GM21723 (cell line): ENCODE measurements at regions not wholly inside any gene's neighbourhood (a gene's known extent, or its start where the extent isn't known, plus 50 kb on each side); places are given as distances from the start of the nearest gene placed in this dataset.

ENCODE experiments used
- ATAC-seq: cut with Tn5 transposase; IDR thresholded peaks from one replicate; pipeline ENCODE4 v1.9.1; 2021; ENCODE audit warnings: mild to moderate bottlenecking, moderate library complexity; ENCODE audit not compliant: unreplicated experiment

DNA sequence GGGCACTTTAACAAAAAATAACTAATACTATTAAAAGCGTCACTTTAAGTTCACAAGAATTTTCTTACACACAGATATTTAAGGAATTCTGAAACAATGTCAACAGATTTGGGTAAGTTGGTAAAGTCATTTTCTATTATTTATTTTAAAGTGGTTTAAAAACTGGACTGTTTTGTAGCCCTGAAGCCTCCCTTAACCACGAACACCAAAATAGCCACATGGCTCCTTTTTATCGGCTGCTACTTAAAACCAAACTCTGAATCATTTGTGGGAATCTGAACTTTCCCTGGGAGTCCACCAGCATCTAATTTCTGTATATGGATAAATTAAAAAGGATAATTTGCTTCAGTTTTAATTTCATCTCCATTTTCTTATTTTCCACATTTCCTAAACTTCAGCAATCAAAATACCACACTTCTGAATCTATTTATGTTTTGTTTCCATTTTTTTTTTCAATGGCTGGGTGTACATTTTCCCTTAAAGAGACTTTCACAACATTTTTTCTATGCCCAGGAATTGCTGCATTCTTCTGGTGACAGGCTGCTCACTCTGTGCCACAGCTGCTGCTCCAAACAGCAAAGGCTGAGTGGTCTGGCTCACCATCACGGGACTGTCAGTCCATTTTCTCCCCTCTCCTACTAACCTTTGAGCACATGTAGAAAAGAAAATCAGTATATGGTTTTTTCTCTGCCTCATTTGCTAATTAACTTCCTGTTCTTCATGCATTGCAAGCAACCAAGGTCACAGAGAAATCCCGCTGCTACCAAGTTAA lies 255.5 kb upstream of the KCNJ16 start:
- ATAC-seq = no peak

DNA sequence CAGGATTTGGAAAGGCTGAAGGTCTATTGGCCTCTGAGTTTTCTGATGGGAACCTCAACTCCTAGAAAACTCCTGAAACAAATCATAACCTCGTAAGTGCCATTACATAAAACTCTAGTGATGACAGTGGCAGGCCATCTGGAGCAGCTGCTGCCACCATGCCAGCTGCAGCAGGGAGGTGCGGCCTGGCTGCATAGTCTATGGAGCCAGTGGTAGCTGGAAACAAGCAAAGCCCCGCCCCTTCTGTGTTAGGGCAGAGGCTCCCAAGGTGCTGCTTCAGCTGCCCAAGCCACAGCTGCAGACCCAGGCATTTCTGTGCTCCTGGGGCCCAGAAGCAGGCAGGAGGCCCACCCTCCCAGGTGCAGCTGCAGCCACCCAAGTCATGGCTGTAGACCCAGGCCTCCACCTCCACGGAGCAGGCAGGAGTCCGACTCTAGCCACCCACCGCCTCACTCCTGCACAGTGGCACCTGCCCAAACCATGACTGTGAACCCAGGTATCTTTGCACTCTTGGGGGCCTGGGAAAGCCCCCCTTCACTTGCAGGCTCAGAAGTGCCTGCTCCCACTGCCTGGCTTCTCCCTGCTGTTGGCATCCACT lies 254.1 kb upstream of the KCNJ16 start:
- no peak for ATAC-seq

DNA sequence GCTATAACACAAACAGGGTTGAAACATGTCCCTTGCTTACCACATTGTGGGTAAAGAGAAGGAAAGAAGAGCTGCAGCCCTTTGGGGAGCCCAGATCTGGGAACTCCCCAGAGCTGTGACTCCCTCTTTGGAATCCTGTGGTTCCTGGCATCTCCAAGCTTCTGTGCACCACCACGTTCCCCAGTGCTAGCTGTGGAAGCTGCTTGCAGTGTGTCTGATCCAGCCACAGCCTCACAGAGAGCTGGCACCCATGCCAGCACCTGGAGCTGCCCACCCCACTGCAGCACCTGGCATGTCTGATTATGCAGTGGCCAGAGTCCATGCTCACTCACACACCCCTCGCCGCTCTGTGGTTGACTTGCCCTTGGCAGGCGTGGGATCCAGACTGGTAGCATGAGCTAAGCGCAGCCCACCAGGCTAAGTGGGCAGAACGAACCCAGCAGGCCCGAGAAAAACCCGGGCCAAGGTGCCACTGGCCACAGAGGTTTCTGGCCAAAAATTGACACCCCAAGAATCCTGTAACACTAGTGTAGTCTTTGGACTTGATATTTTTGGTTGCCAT lies 252.6 kb upstream of the KCNJ16 start:
- ATAC-seq = no peak

DNA sequence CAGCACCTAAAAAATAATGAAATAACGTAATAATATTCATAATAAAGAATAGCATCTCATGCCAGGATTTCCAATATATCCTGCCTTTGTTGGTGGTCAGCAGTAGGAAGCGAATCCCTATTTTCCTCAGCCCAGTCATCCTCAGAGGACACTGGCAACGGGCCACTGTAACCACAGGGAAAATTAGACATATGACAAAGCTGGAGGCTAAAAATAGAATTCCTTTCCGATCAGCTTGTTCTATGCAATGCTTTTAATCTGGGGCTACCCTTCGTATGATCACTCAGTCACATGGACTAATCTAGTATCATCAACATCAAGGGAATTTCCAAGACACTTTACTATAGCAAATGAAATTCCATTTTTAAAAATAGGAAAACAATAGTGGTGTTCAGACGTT lies 246.9 kb upstream of the KCNJ16 start:
- ATAC-seq = no peak

GRCh38 chr17:69834494-69834893 lies 240.5 kb upstream of the KCNJ16 start:
- ATAC-seq = no peak

DNA sequence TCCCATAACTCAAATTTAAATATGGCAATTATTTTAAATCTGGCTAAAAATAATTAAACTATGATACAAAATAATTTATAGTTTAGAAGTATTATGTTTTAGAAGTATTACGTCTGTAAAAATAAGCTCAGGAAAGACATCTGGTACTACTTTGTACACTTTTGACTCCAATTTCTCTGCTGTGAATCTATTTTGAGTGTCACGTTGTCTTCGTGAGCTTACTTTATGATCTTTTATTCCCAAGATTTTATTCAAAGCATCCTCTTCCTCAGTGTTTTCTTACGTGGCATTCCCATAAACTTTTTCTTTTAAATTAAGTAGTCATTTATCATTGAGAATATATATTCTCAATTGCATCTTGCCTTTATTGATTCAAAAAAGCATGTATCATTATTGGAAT lies 223.3 kb upstream of the KCNJ16 start:
- no peak for ATAC-seq

GRCh38 chr17:69853541-69854224 lies 221.3 kb upstream of the KCNJ16 start:
- no peak for ATAC-seq

DNA sequence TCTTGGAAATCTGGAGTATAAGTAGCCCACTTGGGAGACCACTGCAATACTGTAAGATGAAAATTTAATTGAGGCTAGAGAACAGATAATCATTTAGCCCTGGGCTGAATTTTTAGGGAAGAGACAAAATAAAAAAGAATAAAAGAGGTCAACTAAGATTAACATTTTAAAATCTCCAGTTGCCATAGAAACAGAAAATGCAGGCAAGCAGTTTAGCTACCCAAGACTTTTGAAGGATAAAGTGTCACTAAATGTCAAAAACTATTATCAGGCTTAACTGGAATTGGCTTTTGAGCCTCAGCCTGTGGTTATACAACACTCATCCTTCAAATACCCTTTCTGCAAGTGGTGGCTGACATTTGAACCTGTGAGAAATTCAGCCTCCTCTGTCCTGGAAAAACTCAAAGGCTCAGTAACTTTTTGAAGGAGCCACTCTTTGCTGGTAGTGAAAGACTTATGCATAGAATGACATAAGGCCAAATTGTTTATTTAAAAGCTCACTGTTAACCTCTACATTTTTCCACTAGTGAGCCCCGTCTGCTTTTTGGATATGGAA lies 220.7 kb upstream of the KCNJ16 start:
- no peak for ATAC-seq

DNA sequence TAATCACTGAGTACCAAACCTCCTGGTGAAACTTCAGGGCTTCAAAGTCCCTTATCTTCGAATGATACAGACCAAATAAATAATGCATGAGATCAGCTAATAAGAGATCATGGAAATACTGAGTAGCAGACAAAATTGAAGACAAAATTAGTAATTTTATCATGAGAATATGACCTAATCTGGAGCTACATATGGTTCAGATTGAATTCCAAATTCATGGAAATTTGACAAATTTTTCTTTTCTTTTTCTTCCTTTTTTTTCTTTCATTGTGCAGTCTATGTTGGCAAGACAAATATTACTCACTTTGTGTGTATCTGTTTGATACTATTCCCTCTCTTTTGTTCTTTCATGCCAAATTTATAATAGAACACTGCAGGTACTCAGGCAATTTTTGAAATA lies 218.1 kb upstream of the KCNJ16 start:
- no peak for ATAC-seq

- no peak for ATAC-seq
These were observed 217.6 kb upstream of the KCNJ16 start for GRCh38 chr17:69857412-69857835.

DNA sequence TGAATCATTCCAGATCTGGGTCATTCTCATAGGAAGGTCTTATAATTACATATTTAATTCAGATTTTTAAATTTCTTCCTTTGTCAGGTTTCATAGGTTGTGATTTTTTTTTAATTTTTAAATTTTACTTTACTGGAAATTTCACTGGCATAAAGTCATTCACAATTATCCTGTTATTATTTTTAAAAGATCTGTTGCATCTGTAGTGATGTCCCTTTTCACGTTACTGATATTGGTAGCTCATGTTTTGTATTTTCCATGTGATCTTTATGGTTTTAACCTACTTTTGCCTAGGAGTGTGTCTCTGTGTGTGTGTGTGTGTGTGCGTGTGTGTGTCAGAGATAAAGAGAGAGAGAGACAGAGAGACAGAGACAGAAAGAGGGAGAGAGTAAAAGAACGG lies 216.6 kb upstream of the KCNJ16 start:
- ATAC-seq = no peak

DNA sequence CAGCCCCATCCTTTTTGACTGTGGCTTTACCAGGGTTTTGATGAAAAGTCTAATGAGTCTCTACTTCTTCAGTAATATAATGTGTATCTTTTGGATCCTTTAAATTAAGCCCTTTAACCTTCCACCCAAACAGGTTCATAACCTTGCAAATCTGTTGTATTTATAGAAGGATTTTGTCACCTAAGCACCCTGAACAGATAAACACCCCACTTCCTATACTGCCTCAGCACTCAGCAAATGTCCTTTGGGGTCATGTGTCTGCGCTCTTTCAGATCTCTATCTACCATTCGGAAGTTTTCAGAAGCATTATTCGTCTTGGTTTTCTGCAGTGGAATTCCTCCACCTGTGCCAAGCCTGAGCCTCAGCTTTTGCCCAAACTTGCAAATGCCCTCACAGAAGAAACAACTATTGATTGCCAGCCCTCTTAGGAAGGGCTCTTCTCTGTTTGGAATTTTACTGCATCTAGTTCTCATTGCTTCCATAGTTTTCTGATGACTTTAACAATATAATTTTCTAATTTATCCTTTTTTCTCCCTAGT lies 214.8 kb upstream of the KCNJ16 start:
- ATAC-seq = no peak

GRCh38 chr17:69864462-69864861 lies 210.6 kb upstream of the KCNJ16 start:
- no peak for ATAC-seq

- ATAC-seq = peak; percentile 92
These were observed 205.4 kb upstream of the KCNJ16 start for GRCh38 chr17:69869667-69870066.

- ATAC-seq = peak; percentile 60
These were observed 204.9 kb upstream of the KCNJ16 start for GRCh38 chr17:69870091-69870530.

GRCh38 chr17:69870751-69871199 lies 204.2 kb upstream of the KCNJ16 start:
- no peak for ATAC-seq

GRCh38 chr17:69871318-69871717 lies 203.7 kb upstream of the KCNJ16 start:
- ATAC-seq = no peak

GRCh38 chr17:69872675-69873262 lies 202.3 kb upstream of the KCNJ16 start:
- ATAC-seq = no peak

DNA sequence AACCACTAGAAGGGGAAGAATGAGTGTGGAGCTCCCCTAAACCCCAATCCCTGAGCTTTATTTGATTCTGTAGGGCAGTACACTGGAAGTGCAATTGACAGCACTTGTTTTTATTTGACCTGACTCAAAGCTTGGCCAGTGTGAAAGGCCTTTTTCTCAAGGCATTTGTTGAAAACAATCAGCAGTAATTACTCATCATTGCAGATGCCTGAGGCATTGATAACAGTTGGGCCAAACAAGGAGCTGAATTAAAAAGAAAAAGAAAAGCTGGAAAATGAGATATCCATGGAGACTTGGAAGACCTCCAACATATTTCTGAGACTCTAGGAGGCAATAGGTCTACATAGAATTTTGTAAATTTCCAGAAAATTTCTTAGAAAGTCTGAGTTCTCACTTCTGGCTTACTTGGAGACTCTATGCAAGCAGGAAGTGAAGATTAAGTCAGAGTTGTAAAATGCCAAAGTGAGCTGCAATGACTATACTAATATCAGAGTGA lies 200.8 kb upstream of the KCNJ16 start:
- ATAC-seq = no peak

GRCh38 chr17:69876757-69877156 lies 198.3 kb upstream of the KCNJ16 start:
- ATAC-seq = no peak
